ENCODE measurements at regions not wholly inside any gene's neighbourhood (a gene's known extent, or its start where the extent isn't known, plus 50 kb on each side); places are given as distances from the start of the nearest gene placed in this dataset.

- TF ChIP-seq EZH2 (IDR thresholded peaks at IDR 0.05; ENCODE audit: borderline replicate concordance, low read depth, low read length, severe bottlenecking) (no peak), POLR2A (IDR thresholded peaks at IDR 0.05; ENCODE audit: low read depth, low read length) (no peak), CTCF (IDR thresholded peaks at IDR 0.05; ENCODE audit: extremely low read depth in 1 of 2, insufficient read depth in 1 of 2, low read depth in 1 of 2, low read length in 2 of 2) (no peak), POLR2AphosphoS5 (IDR thresholded peaks at IDR 0.05; ENCODE audit: insufficient read depth, low read depth, low read length) (no peak), JUN (IDR thresholded peaks at IDR 0.05; ENCODE audit: borderline replicate concordance, insufficient read depth, insufficient read length, low read depth) (no peak), MAX (IDR thresholded peaks at IDR 0.05; ENCODE audit: insufficient read depth, insufficient read length) (no peak)
These were observed 204.6 kb downstream of the GLI2 start for GRCh38 chr2:120940319-120940696.
